ENCODE measurements at regions not wholly inside any gene's neighbourhood (a gene's known extent, or its start where the extent isn't known, plus 50 kb on each side); places are given as distances from the start of the nearest gene placed in this dataset.

DNA sequence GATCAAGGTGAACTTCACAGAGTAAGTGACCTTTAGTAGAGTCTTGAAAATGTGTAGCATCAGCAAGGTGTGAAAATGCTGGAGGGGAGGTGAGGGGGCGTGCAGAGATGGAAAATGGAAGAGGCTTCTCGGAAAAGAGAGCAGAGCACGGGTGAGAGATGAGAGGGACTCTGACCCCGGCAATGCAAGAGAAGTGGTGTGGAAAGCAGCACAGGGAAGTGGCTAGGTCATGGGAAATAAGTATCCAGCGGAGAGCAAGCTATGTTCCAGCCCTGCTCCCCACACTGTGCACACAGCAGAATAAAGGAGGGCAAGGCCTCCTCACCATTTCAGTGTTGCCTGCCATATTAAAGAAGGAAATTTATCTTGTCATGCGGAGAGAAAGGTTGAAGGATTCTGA, 241.7 kb upstream of the DOK6 start:
- WGBS, 2 donors = 70 to 75% methylated on average over 5 to 6 of the region's 6 CpGs
- DNase-seq (no peak), ATAC-seq (ENCODE audit: low FRiP score in 2 of 2) (no peak)
- TF ChIP-seq EP300 (IDR thresholded peaks at IDR 0.05) = no peak
- TF ChIP-seq POLR2A (IDR thresholded peaks at IDR 0.05) = no peak
- no peak for TF ChIP-seq POLR2AphosphoS5 (IDR thresholded peaks at IDR 0.05)
- TF ChIP-seq, protein P1, sequence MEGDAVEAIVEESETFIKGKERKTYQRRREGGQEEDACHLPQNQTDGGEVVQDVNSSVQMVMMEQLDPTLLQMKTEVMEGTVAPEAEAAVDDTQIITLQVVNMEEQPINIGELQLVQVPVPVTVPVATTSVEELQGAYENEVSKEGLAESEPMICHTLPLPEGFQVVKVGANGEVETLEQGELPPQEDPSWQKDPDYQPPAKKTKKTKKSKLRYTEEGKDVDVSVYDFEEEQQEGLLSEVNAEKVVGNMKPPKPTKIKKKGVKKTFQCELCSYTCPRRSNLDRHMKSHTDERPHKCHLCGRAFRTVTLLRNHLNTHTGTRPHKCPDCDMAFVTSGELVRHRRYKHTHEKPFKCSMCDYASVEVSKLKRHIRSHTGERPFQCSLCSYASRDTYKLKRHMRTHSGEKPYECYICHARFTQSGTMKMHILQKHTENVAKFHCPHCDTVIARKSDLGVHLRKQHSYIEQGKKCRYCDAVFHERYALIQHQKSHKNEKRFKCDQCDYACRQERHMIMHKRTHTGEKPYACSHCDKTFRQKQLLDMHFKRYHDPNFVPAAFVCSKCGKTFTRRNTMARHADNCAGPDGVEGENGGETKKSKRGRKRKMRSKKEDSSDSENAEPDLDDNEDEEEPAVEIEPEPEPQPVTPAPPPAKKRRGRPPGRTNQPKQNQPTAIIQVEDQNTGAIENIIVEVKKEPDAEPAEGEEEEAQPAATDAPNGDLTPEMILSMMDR (IDR thresholded peaks at IDR 0.05) = no peak
- no peak overlapping the region for H3K4me3 ChIP-seq
- no peak overlapping the region for H3K27ac ChIP-seq
- H3K4me1 ChIP-seq = no peaks in the 10 kb centered on the region
- no peaks in the 10 kb centered on the region for H3K36me3 ChIP-seq
- no peaks in the 10 kb centered on the region for H3K27me3 ChIP-seq
- no peaks in the 10 kb centered on the region for H3K9me3 ChIP-seq

DNA sequence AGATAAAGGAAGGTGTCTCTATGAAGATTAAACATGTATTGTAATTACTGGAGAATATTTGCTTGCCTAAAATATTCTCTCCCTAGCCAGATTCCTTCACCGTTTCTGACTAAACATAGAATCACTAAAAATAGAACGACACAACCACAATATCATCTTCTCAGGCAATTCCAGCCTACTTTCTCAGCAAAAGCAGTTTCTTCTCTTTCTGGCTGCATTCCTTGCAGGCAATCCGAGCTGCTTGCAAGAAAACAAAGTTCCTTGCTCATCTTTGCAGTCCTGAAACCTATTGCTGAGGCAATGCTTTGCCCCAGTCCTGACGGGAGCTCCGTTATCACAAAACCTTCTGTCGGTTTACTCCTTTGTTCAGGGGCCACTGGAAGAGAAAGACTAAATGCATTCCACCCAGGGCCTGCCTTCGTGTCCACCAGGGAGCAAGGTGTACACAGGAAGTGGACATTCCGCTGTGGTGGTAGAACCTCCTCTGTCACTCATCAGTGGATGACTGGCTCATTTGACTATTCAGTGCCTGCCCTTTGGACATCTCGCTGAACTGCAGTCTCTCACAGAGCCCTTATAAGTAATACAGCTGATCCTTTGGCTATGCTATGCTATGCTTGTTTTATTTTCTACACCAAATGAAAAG, 239.2 kb upstream of the DOK6 start:
- 49 to 61% methylated on average over 9 of the region's 9 CpGs for WGBS, 2 donors
- Histone ChIP-seq H3K4me1 (no peaks in the 10 kb centered on the region), H3K4me3 (no peak overlapping the region), H3K36me3 (no peaks in the 10 kb centered on the region), H3K27me3 (no peaks in the 10 kb centered on the region), H3K27ac (no peak overlapping the region), H3K9me3 (no peaks in the 10 kb centered on the region)
- DNase-seq (no peak), ATAC-seq (ENCODE audit: low FRiP score in 2 of 2) (no peak)
- TF ChIP-seq, protein P1 (IDR thresholded peaks at IDR 0.05) = no peak

DNA sequence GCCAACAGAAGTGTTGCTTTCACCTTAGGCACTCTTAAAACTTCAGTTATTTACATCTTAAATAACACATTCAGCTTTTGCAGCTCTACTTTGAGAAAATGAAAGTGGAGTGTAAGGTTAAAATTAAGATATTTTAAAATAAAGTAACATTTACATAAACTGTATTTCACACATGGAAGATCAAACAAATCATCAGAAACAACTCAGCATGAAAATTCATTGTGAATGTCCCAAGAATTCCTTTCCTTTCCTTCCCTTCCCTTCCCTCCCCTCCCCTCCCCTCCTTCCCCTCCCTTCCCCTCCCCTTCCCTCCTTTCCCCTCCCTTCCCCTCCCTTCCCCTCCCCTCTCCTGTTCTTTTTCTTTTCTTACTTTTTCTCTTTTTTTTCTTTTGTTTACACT, 238.0 kb upstream of the DOK6 start:
- H3K4me1 ChIP-seq = no peaks in the 10 kb centered on the region
- no peaks in the 10 kb centered on the region for H3K36me3 ChIP-seq
- TF ChIP-seq, protein P1 (IDR thresholded peaks at IDR 0.05) = no peak
- TF ChIP-seq EP300 (IDR thresholded peaks at IDR 0.05) = no peak
- ATAC-seq (ENCODE audit: low FRiP score in 2 of 2) (no peak), DNase-seq (no peak)
- H3K27me3 ChIP-seq = no peaks in the 10 kb centered on the region
- H3K9me3 ChIP-seq = no peaks in the 10 kb centered on the region
- H3K27ac ChIP-seq = no peak overlapping the region
- no peak overlapping the region for H3K4me3 ChIP-seq

DNA sequence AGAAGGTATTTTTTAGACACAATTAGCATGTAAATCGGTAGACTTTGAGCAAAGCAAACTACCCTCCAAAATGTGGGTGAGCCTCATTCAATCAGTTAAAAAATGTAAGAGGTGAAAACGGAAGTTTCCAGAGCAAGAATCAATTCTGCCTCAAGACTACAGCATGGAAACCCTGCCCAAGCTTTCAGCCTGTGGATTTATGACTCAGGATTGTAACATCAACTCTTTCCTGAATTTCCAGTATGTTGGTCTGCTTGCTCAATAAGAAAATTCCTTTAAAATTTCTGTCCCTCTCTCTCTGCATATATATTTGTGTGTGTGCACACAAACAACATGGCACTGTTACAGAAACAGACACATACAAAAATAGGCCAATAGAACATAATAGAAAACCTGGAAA, 228.6 kb upstream of the DOK6 start:
- DNase-seq (no peak), ATAC-seq (ENCODE audit: low FRiP score in 2 of 2) (no peak)
- Histone ChIP-seq H3K27me3 (no peaks in the 10 kb centered on the region), H3K27ac (no peak overlapping the region), H3K4me1 (no peaks in the 10 kb centered on the region), H3K36me3 (no peaks in the 10 kb centered on the region), H3K4me3 (no peak overlapping the region), H3K9me3 (no peaks in the 10 kb centered on the region)
- WGBS, 2 donors = 88 to 89% methylated on average over 2 of the region's 2 CpGs
- TF ChIP-seq POLR2A (IDR thresholded peaks at IDR 0.05) = no peak
- TF ChIP-seq, protein P1 (IDR thresholded peaks at IDR 0.05) = no peak
- no peak for TF ChIP-seq POLR2AphosphoS5 (IDR thresholded peaks at IDR 0.05)
- TF ChIP-seq EP300 (IDR thresholded peaks at IDR 0.05) = no peak

DNA sequence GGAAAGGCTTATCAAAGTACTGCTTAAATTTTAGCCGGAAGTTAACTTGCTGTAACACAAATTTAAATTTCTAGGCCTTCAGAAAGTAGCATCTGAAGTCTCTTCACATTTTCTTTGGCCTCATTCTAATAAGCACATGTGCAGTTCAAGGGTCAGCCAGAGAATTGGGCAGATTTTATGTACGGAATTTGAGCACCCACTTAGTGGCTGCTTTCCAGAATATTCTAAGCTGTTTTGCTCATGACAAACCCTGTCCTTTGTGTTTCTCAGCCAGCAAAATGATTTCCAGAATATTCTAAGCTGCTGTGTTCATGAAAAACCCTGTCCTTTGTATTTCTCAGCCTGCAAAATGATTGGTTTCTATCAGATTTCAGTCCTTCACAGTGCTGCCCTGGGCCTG, 225.0 kb upstream of the DOK6 start:
- no peak overlapping the region for H3K27ac ChIP-seq
- no peaks in the 10 kb centered on the region for H3K4me1 ChIP-seq
- H3K36me3 ChIP-seq = no peaks in the 10 kb centered on the region
- DNase-seq = no peak
- no peak overlapping the region for H3K4me3 ChIP-seq
- TF ChIP-seq POLR2A (IDR thresholded peaks at IDR 0.05) = no peak
- TF ChIP-seq POLR2AphosphoS5 (IDR thresholded peaks at IDR 0.05) = no peak
- no peak for TF ChIP-seq EP300 (IDR thresholded peaks at IDR 0.05)
- TF ChIP-seq, protein P1 (IDR thresholded peaks at IDR 0.05) = no peak
- no peaks in the 10 kb centered on the region for H3K27me3 ChIP-seq
- no peak for ATAC-seq (ENCODE audit: low FRiP score in 2 of 2)
- no peaks in the 10 kb centered on the region for H3K9me3 ChIP-seq
- 69 to 78% methylated on average over 2 of the region's 2 CpGs for WGBS, 2 donors

Measured in upper lobe of left lung (tissue), 6 donors.